ENCODE measurements at regions not wholly inside any gene's neighbourhood (a gene's known extent, or its start where the extent isn't known, plus 50 kb on each side); places are given as distances from the start of the nearest gene placed in this dataset.
"Not testable (repeated sequence)": the region's sequence is repeated elsewhere in the genome, so short reads cannot be mapped to it uniquely, and the experiment has no call there.

GRCh38 chr19:33868788-33869412 is 72.2 kb downstream of the KCTD15 start:
- Histone ChIP-seq H3K36me3 (ENCODE audit: control insufficient read depth in 2 of 2, extremely low read depth in 1 of 2, insufficient read depth in 2 of 2, low read length in 2 of 2) (no peaks in the 10 kb centered on the region), H3K9me1 (ENCODE audit: control insufficient read depth, extremely low read depth, insufficient read depth, low read length) (no peaks in the 10 kb centered on the region), H3K27ac (ENCODE audit: control insufficient read depth, insufficient read depth, low read length) (no peak overlapping the region), H3K9me3 (ENCODE audit: control insufficient read depth, low read depth, low read length) (no peaks in the 10 kb centered on the region), H3K4me1 (ENCODE audit: control insufficient read depth, extremely low read depth, insufficient read depth, low read length) (peaks cover 28% of the 10 kb centered on the region), H3K4me3 (ENCODE audit: control insufficient read depth in 2 of 3, extremely low read depth in 1 of 3, insufficient read depth in 2 of 3, low read depth in 1 of 3, low read length in 3 of 3) (peak overlapping the region in 2 of 3 experiments; percentile 56 to 59), H2AFZ (ENCODE audit: control insufficient read depth, low read length) (peak overlapping the region; percentile 93), H4K20me1 (ENCODE audit: control insufficient read depth, extremely low read depth, insufficient read depth, low read length) (no peaks in the 10 kb centered on the region), H3K4me2 (ENCODE audit: control insufficient read depth, extremely low read depth, insufficient read depth, low read depth, low read length) (peak overlapping the region; percentile 85), H3K27me3 (ENCODE audit: control insufficient read depth, extremely low read depth, insufficient read depth, low read length) (no peaks in the 10 kb centered on the region), H3K9ac (ENCODE audit: control insufficient read depth, extremely low read depth, insufficient read depth, low read length) (peak overlapping the region; percentile 47), H3K79me2 (ENCODE audit: control insufficient read depth, insufficient read depth, low read length) (no peaks in the 10 kb centered on the region)
- dilution Hi-C loops (cut with MboI; ENCODE audit: extremely low pct_ligation_motif_present, low sequenced_read_pairs): no loop called here
- peak; percentile 64 for FAIRE-seq
- DNase-seq (ENCODE audit: low read depth, low spot score): peak; percentile 4
- TF ChIP-seq EZH2 (IDR thresholded peaks at IDR 0.05; ENCODE audit: low read length) (no peak), CTCF (optimal IDR thresholded peaks at IDR 0.05 in 1 of 3, IDR thresholded peaks at IDR 0.05 in 1 of 3, conservative IDR thresholded peaks at IDR 0.05 in 1 of 3; ENCODE audit: extremely low read depth in 1 of 3, insufficient read depth in 2 of 3, low read length in 3 of 3) (peak in 1 of 3 experiments; percentile 59)

GRCh38 chr19:33870298-33870932 is 73.7 kb downstream of the KCTD15 start:
- H2AFZ ChIP-seq (ENCODE audit: control insufficient read depth, low read length); FAIRE-seq; DNase-seq (ENCODE audit: low read depth, low spot score); H3K9ac ChIP-seq (ENCODE audit: control insufficient read depth, extremely low read depth, insufficient read depth, low read length); H3K4me2 ChIP-seq (ENCODE audit: control insufficient read depth, extremely low read depth, insufficient read depth, low read depth, low read length); H4K20me1 ChIP-seq (ENCODE audit: control insufficient read depth, extremely low read depth, insufficient read depth, low read length); H3K79me2 ChIP-seq (ENCODE audit: control insufficient read depth, insufficient read depth, low read length); H3K9me1 ChIP-seq (ENCODE audit: control insufficient read depth, extremely low read depth, insufficient read depth, low read length); H3K36me3 ChIP-seq (ENCODE audit: control insufficient read depth in 2 of 2, extremely low read depth in 1 of 2, insufficient read depth in 2 of 2, low read length in 2 of 2); dilution Hi-C loops (cut with MboI; ENCODE audit: extremely low pct_ligation_motif_present, low sequenced_read_pairs); H3K27me3 ChIP-seq (ENCODE audit: control insufficient read depth, extremely low read depth, insufficient read depth, low read length); H3K4me3 ChIP-seq (ENCODE audit: control insufficient read depth in 2 of 3, extremely low read depth in 1 of 3, insufficient read depth in 2 of 3, low read depth in 1 of 3, low read length in 3 of 3); H3K9me3 ChIP-seq (ENCODE audit: control insufficient read depth, low read depth, low read length); H3K27ac ChIP-seq (ENCODE audit: control insufficient read depth, insufficient read depth, low read length): not testable (repeated sequence)
- H3K4me1 ChIP-seq (ENCODE audit: control insufficient read depth, extremely low read depth, insufficient read depth, low read length): peaks cover 28% of the 10 kb centered on the region
